ENCODE measurements at regions not wholly inside any gene's neighbourhood (a gene's known extent, or its start where the extent isn't known, plus 50 kb on each side); places are given as distances from the start of the nearest gene placed in this dataset. TPM values are rescaled to one million over a fixed set of nuclear protein-coding genes. Genes with fewer than 3 reads are reported as not detected.

- H3K27ac Mint-ChIP-seq (ENCODE audit: unreplicated experiment): no peak overlapping the region
- TF ChIP-seq CTCF (IDR thresholded peaks at IDR 0.05): no peak
- no peaks in the 10 kb centered on the region for H3K36me3 Mint-ChIP-seq (ENCODE audit: low read depth)
- no peak for DNase-seq (ENCODE audit: low spot score)
- H3K4me1 Mint-ChIP-seq (ENCODE audit: low read depth): peaks cover 16% of the 10 kb centered on the region
- H3K27me3 Mint-ChIP-seq (ENCODE audit: low read depth): peaks cover 6% of the 10 kb centered on the region
- peaks cover 7% of the 10 kb centered on the region for H3K9me3 Mint-ChIP-seq (ENCODE audit: low read depth)
- no peak overlapping the region for H3K4me3 Mint-ChIP-seq (ENCODE audit: unreplicated experiment)
Measured at GRCh38 chr2:33650171-33650570, 51.1 kb upstream of the FAM98A start.

Small RNA genes in the stretch of these regions (microRNA-seq; reads per million reads assigned to microRNA genes)
- gene MIR548AD (ENCODE audit: borderline number of aligned reads): not detected
